A204.1 (cell line): ENCODE measurements at regions not wholly inside any gene's neighbourhood (a gene's known extent, or its start where the extent isn't known, plus 50 kb on each side); places are given as distances from the start of the nearest gene placed in this dataset.

Experiments
- FAIRE-seq: peaks from 2 replicates; lab custom pipeline; 2012; peaks lifted over from hg19 to GRCh38; lab: Jason Lieb, UNC

DNA sequence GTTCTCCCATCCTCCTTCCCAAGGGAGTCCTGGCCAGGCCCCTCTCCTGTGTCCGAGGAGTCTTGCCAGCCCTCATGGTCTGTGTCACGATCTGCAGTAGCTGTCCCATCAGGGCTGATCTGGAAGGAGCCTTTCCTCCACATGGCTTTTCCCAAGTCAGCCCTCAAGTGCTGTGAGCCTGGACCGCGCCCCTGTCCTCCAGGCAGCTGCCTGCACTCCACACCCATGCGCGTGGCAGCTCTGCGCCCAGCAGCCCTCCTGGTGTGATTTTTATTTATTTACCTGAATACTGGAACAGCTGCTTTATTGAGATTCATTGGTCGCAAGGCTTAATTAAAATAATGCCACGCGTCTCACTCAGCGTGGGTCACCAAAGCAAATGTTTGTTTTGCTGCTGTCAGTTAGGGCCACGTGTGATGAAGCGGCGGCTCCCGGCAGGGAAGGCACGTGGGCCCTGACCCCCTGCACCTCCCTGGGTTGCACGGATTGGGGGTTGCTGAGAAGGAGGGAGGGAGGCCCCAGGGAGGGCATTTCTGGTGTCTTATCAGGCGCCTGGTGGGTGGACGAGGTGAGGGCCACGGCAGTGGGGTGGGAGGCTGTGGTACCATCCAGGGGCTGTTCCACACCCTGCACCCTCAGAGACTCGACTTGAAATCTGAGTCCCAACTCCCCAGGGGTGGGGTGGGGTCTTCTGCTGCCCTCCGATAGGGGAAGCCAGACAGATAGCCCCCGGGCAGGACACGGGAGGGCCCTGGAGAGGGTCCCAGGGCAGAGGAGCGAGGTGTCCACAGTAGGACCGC lies 206.3 kb upstream of the C14orf180 start:
- no peak for FAIRE-seq

DNA sequence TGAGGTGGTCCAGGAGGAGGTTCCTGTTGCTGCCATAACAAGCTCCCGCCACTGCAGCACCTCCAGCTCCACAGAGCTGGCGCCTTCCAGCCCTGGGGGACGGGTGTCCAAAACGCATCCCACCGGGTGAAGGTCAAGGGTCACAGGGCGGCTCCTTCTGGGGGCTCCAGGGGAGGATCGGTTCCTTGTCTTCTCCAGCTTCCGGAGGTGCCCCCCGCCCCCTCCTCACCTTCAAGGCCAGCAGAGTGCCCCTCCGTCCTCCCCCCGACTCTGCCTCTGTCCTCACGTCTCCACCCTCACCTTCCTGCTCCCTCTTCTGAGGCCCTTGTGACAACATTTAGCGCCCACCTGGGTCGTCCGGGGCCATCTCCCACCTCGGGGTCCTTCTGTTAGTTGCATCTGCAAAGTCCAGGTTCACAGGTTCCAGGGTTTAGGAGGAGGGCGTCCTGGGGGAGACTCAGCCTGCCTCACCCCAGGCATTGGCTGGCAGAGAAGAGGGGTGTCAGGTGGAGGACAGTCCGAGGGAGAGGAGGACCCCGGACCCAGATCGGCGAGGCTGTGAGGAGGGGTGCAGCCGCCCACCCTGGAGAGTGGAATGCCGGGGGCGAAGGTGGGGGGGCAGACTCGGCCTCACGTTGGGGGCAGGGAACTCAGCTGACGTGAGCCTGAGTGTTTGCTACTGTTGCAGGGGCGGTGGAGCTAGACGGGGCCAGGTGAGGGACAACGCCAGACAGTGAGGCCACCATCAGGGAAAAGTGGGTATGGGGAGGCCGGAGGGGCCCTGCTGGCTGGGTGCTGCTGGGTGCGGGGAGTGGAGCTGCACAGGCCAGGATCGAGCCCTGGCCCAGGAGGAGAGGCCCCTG lies 205.5 kb upstream of the C14orf180 start:
- FAIRE-seq: no peak

DNA sequence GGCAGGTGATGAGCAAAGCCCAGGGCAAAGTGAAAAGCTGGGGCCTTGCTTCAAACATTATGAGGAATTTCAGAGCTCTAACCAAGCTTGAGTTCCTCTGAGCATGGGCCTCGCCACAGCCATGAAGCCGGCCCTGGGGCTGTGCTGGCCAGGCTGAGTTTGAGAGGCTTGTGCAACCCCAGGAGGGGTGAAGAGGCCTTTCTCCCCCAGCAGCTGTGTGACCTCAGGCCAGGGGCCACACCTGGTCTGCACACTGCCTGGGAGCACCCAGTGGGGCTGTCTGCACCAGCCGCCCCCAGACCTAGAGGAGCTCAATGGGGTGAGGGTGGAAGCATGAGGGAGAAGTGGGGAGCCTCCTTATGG lies 204.9 kb upstream of the C14orf180 start:
- no peak for FAIRE-seq

GRCh38 chr14:104375551-104376201 lies 203.9 kb upstream of the C14orf180 start:
- FAIRE-seq: no peak

DNA sequence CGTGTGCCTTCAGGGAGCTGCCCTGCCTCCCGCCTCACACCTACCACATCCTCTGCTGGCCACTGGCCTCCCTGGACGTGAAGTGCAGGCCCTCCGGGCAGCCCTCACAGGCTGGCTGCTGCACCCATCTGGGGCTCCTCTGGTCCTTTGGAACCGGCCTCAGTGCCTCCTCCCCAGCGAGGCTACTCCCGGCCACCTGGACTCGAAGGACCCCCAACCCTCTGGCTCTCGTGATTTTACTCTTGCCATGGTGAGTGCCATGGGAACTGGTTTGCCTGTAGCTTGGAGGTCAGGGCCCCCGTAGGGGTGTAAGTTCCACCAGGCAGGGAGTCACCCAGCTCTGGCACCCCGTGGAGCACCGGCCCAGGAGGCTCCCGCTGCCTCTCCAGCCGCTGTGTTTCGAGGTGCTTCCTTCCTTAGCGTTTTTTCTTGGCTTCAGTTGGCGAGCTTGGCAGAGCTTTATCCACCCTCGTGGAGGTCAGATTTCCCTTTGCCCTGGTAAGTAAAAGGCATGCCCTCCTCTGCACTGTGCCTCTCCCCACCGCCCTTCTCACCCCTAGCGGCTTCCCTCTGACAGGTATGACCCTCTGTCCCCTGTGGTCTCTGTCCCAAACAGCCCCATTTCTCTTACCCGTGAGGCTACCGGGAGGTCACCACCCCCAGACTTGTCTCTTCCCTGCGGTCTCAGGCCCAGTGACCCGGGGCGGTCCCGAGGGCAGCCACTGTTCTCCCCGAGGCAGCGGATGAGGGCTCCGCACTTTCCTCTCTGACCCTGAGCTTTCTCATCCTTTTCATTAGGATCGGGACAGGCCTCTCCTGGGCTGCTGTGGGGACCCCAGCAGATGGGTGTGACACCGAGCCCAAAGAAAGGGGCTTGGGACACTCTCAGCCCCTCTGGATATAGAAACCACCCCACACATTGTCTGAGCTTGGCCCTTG lies 203.1 kb upstream of the C14orf180 start:
- no peak for FAIRE-seq

- no peak for FAIRE-seq
Observed at GRCh38 chr14:104377256-104377655, 202.3 kb upstream of the C14orf180 start.

GRCh38 chr14:104378698-104379113 lies 200.9 kb upstream of the C14orf180 start:
- FAIRE-seq: no peak

GRCh38 chr14:104382361-104383087 lies 197.0 kb upstream of the C14orf180 start:
- FAIRE-seq: no peak

DNA sequence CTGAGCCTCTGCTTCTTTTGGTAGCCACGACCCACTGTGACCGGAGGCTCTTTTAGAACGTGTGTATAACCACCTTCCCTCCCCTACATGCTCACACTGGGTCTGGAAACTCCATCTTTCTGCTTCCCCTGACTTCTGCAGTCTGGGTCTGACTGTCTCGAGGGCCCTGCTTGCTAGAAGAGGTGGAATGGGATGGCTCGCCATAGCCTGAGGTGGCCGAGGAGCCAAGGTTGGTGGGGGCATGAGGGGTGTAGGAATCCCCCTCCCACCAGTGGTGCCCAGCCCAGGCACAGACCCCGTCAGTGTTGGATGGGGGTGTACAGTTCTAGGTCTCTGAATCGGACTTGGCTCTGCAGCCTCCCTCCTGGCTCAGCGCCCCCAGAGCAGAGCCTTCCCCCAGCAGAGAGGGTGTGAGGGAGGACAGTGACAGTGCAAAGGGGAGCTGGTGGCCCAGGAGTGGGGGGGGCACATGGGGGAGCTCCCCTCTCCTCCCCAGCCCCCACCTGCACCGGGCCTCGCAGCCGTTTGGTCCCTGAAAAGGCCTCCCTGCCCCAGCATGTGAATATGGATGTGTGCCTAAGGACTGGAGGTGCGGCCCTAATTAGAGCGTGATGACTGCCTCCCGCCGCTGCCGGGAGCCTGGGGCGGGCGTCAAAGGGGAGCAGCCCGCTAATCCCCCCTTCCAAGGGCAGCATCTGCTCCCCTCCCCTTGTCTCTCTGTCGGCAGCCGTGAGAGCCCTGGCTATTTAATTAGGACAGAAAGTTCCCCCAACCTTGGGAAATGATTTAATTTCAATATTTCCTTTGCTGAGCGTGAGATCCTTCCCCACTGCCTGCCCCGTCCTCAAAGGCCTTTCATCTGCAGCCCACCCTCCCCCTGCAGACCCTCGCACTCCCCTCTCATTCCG lies 196.2 kb upstream of the C14orf180 start:
- FAIRE-seq: no peak

GRCh38 chr14:104383996-104384775 lies 195.4 kb upstream of the C14orf180 start:
- FAIRE-seq: no peak

GRCh38 chr14:104384776-104385071 lies 194.8 kb upstream of the C14orf180 start:
- no peak for FAIRE-seq

GRCh38 chr14:104385111-104385510 lies 194.5 kb upstream of the C14orf180 start:
- no peak for FAIRE-seq

GRCh38 chr14:104385531-104386101 lies 193.9 kb upstream of the C14orf180 start:
- no peak for FAIRE-seq

DNA sequence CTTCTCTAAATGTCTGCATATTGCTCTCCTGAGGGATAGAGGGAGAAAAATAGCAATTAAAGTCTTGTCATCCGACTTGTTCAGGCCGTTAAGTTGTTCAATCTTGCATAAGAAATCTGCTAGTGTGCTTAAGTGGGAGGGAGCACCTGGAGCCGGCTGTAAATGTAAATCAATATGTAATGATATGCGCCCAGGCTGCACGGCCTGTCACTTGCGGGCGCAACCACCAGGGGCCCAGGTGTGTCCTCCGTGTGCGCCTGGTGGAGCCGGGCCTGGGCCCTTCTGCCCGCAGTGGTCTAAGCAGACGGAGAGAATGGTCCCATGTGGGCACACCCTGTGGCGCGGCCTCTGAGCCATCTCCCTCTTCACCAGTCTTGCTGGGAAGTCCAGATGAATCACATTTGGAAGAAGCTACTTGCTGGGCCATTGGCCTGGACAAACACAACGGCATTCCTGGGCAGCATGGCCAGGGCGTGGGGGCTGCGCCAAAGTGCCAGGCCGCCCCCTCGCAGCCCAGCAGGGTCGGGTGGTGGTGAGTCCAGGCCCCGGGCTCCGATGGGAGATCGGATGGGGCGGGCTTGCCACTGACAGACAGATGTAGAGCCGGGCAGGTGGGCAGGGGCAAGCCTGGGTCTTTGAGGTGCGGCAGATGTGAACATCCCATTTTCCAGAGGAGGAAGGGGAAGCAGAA lies 193.3 kb upstream of the C14orf180 start:
- no peak for FAIRE-seq

DNA sequence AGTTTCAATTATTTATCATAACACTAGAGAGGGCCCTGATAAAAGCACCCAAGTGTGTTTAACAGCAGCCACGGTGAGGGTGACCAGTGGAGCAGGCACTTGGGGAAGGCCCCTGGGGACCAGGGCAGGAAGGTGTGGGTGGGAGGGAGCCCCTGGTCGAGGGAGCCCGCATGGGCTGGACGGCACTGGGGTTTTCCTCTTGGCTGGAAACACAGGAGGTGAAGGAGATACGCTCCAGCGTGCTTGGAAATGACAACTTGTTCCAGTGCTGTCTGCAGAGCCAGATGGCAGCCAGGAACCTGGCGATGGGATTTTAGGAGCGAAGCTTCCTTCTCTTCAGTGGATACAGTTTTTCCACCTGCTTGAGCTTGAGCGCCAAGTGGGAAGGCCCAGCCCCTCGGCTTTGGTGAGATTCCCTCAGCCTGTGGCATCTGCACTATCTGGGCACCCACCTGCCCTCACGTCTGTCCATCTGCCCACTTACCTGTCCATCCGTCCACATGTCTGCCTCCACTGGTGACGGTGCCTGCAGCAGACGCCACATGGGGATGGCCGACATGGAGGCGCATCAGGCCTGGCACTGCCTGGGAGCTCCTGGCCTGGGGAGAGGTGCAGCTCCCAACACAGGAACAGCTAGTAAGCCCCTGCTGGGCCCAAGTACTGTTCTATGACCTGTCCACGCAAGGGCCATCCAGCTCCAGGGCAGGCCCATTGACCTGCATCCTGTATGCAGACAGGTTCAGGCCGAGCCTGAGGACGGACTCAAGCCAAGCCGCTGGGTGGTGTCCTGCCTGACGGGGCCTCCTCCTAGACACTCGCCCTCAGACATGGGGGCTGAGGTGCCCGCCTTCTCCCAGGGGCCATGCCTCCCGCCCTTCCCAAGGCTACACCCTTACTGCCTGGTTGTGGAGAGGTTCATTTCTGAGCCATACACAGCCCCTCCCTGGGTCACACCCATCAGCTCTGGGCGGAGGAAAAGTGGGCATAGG lies 192.2 kb upstream of the C14orf180 start:
- no peak for FAIRE-seq

GRCh38 chr14:104388011-104388521 lies 191.5 kb upstream of the C14orf180 start:
- no peak for FAIRE-seq
